Psoas muscle (tissue), 7 donors: ENCODE measurements at regions not wholly inside any gene's neighbourhood (a gene's known extent, or its start where the extent isn't known, plus 50 kb on each side); places are given as distances from the start of the nearest gene placed in this dataset.

Experiments used
- ATAC-seq, 4 donors: fragments of 200-7000 bp; cut with Tn5 transposase; one replicate each; pipeline ENCODE4 v1.9.1; 2020; ENCODE audit warnings: moderate library complexity in 3 of 4, mild to moderate bottlenecking in 2 of 4
- DNase-seq, 2 donors: peaks; one replicate each; pipeline ENCODE4 v3.0.0-alpha.2; 2020
- H3K27ac ChIP-seq: fragments of 200-600 bp; one replicate; pipeline ENCODE4 v1.8.0; 2022
- H3K27me3 ChIP-seq, 3 donors: fragments of 200-600 bp in 1 of 3; one replicate each; pipeline versions ENCODE4 v1.6.1 to v1.8.0; 2013 to 2022; ENCODE audit warnings: low read length in 2 of 3, mild to moderate bottlenecking in 2 of 3, moderate library complexity in 1 of 3; ENCODE audit not compliant: insufficient read depth in 3 of 3
- H3K36me3 ChIP-seq, 2 donors: fragments of 200-600 bp in 1 of 2; one replicate each; pipeline versions ENCODE4 v1.6.1 to v1.8.0; 2013 to 2022; ENCODE audit warnings: low read depth in 1 of 2, mild to moderate bottlenecking in 1 of 2, moderate library complexity in 1 of 2; ENCODE audit not compliant: insufficient read depth in 1 of 2
- H3K4me1 ChIP-seq: fragments of 200-600 bp; one replicate; pipeline ENCODE4 v1.8.0; 2022
- H3K4me3 ChIP-seq: fragments of 200-600 bp; one replicate; pipeline ENCODE4 v1.8.0; 2022; ENCODE audit warnings: mild to moderate bottlenecking
- H3K9me3 ChIP-seq: fragments of 200-600 bp; one replicate; pipeline ENCODE4 v1.8.0; 2022
- CTCF ChIP-seq: fragments of 200-600 bp; IDR thresholded peaks from one replicate; pipeline ENCODE4 v1.8.0; 2022; ENCODE audit warnings: antibody characterized with exemption
- WGBS, 3 donors: extraction: QIAGEN DNeasy Blood & Tissue Kit; methylation state at CpG; one replicate each; pipeline versions ENCODE4 v1.1.6 to v1.1.7; 2013; 5-methylcytosine and 5-hydroxymethylcytosine counted together
- intact Hi-C, 2 donors: fragments of 100-400 bp; cut with DNase I; formaldehyde crosslinking; loops; one replicate each; pipeline versions ENCODE4 v1.11.0 to v1.14.2; 2022
- donor health status: healthy with polysubstance abuse.
- donor health status: DM: no; HTN: no; CAD: no; lungs with moderate emphysema.
- donor health status: Bipolar disorder and iron deficiency.
- donor health status: healthy.
- donor health status: DM: yes; HTN: yes; CAD: no.
- donor health status: DM: no; HTN: no; CAD: no.
- donor health status: DM: yes; HTN: yes; CAD: no.

DNA sequence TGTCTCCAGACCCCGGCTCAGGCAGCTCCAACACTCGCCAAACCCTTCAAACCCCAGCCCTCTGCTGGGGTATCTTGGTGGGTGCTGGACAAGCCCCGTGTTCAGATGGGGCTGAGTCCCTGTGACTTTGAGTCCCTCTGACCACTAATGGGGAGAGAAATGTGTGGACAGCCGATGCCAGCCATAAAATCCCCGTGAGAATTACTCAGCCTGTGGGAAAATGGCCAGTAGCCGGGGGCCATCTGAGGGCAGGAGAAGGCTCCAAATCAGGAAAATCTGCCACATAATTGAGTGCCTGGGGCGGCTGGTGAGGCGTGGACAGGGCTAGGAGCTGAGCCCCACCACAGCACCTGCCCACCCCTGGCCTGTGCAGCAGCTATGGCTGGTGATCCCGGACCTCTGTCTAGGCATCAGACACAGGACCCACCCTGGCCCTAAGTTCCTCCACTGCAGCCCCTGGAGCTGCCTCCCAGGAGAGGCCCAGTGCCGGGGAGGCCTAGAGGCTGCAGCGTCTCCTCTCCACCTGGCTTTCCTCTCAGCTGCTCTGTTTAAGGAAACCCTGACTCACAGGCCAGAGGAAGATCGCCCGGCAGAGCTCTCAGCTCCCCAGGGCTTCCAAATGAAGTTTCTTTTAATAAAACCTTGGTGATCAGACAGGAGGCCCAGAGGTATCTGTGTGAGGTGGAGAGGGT is 53.7 kb upstream of the SLCO4A1 start:
- Histone ChIP-seq H3K27me3 (no peaks in the 10 kb centered on the region), H3K36me3 (no peaks in the 10 kb centered on the region), H3K9me3 (no peaks in the 10 kb centered on the region), H3K4me1 (no peaks in the 10 kb centered on the region), H3K4me3 (no peak overlapping the region), H3K27ac (no peak overlapping the region)
- TF ChIP-seq CTCF, result no peak
- WGBS, 3 donors, result 41 to 55% (median 43%) methylated on average over 13 of the region's 13 CpGs
- peak in 1 of 2 donors; percentile 12 for DNase-seq
- ATAC-seq, result peak in 1 of 4 donors; percentile 5
- intact Hi-C loops, result no loop called here

DNA sequence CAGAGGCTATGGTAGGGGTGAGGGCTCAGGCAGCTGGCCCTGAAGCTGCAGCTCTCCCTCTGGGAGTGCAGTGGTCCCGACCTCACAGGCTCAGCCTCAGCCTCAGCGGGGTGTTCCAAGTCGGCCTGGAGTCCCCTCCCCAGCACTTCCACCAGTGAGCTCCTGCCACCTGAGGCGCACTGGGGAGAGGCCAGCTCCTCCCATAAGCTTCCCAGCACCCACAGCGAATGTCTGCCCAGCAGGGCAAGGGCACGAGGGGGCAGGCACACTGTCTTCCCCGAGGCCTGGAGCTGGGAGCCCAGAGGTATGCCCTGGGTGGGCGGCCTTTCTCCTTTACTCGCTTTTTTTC is 53.2 kb upstream of the SLCO4A1 start:
- H3K9me3 ChIP-seq, result no peaks in the 10 kb centered on the region
- H3K27ac ChIP-seq, result no peak overlapping the region
- DNase-seq (peak in 1 of 2 donors; percentile 16), ATAC-seq (peak in 1 of 4 donors; percentile 0)
- no peak for TF ChIP-seq CTCF
- intact Hi-C loops, result no loop called here
- H3K4me1 ChIP-seq, result no peaks in the 10 kb centered on the region
- WGBS, 3 donors, result 68 to 69% (median 68%) methylated on average over 9 of the region's 9 CpGs
- no peak overlapping the region for H3K4me3 ChIP-seq
- no peaks in the 10 kb centered on the region for H3K27me3 ChIP-seq
- no peaks in the 10 kb centered on the region for H3K36me3 ChIP-seq

- peak in 1 of 2 donors; percentile 5 for DNase-seq
- Histone ChIP-seq H3K9me3 (no peaks in the 10 kb centered on the region), H3K27ac (no peak overlapping the region), H3K4me1 (no peaks in the 10 kb centered on the region), H3K36me3 (no peaks in the 10 kb centered on the region), H3K4me3 (no peak overlapping the region), H3K27me3 (no peaks in the 10 kb centered on the region)
- TF ChIP-seq CTCF, result no peak
- intact Hi-C loops, result no loop called here
- WGBS, 3 donors, result 84 to 90% (median 84%) methylated on average over 14 of the region's 14 CpGs
- ATAC-seq, result no peak
These were observed 52.6 kb upstream of the SLCO4A1 start for GRCh38 chr20:62589720-62590119.

- intact Hi-C loops, result no loop called here
- Histone ChIP-seq H3K4me3 (no peak overlapping the region), H3K9me3 (no peaks in the 10 kb centered on the region), H3K36me3 (no peaks in the 10 kb centered on the region), H3K4me1 (no peaks in the 10 kb centered on the region), H3K27ac (no peak overlapping the region), H3K27me3 (no peaks in the 10 kb centered on the region)
- WGBS, 3 donors, result 51 to 55% (median 51%) methylated on average over 22 to 23 of the region's 23 CpGs
- ATAC-seq, result peak; percentile 34 to 50 (median 46)
- DNase-seq, result peak; percentile 62 to 73
- no peak for TF ChIP-seq CTCF
These were observed 51.8 kb upstream of the SLCO4A1 start for GRCh38 chr20:62590309-62591121.
